GM19395 (cell line): ENCODE measurements at regions not wholly inside any gene's neighbourhood (a gene's known extent, or its start where the extent isn't known, plus 50 kb on each side); places are given as distances from the start of the nearest gene placed in this dataset.
"Not testable (repeated sequence)": the region's sequence is repeated elsewhere in the genome, so short reads cannot be mapped to it uniquely, and the experiment has no call there.

Experiments used
- ATAC-seq: cut with Tn5 transposase; IDR thresholded peaks from one replicate; pipeline ENCODE4 v1.9.1; 2021; ENCODE audit warnings: mild to moderate bottlenecking, moderate library complexity; ENCODE audit not compliant: unreplicated experiment

GRCh38 chr1:157330177-157330576 lies 192.0 kb upstream of the ETV3 start:
- ATAC-seq = not testable (repeated sequence)

GRCh38 chr1:157328120-157328519 lies 189.9 kb upstream of the ETV3 start:
- ATAC-seq = not testable (repeated sequence)

- no peak for ATAC-seq
Measured at GRCh38 chr1:157326173-157326859, 188.1 kb upstream of the ETV3 start.

GRCh38 chr1:157325220-157325619 lies 187.0 kb upstream of the ETV3 start:
- ATAC-seq = no peak

GRCh38 chr1:157321972-157322371 lies 183.8 kb upstream of the ETV3 start:
- not testable (repeated sequence) for ATAC-seq

DNA sequence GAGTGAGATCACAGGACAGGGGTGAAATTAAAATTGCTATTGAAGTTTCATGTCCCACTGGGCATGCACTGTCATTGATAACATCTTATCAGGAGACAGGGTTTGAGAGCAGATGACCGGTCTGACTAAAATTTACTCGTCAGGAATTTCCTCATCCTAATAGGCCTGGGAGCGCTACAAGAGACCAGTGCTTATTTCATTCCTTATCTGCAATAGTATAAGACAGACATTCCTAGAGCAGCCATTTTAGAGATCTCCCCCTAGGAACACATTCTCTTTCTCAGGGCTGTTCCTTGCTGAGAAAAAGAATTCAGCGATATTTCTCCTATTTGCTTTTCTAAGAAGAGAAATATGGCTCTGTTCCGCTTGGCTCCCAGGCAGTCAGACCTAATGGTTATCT lies 181.4 kb upstream of the ETV3 start:
- no peak for ATAC-seq

- ATAC-seq = not testable (repeated sequence)
Measured at GRCh38 chr1:157317229-157317628, 179.0 kb upstream of the ETV3 start.

- no peak for ATAC-seq
Measured at GRCh38 chr1:157315544-157315943, 177.3 kb upstream of the ETV3 start.

DNA sequence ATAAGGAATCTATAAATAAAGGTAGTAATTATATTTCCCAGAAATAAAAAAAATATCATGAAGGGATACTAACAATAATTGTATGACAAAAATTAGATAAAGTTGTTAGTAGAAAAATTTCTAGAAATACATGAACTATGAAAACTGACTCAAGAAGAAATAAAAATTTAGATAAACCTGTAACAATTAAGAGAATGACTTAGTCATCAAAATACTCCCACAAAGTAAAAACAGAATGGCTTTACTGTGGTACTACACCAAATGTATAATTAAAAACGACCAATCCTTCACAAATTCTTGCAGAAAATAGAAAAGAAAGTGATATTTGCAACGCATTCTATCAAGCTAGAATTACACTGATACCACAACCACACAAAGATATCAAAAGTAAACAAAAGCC lies 176.2 kb upstream of the ETV3 start:
- no peak for ATAC-seq

DNA sequence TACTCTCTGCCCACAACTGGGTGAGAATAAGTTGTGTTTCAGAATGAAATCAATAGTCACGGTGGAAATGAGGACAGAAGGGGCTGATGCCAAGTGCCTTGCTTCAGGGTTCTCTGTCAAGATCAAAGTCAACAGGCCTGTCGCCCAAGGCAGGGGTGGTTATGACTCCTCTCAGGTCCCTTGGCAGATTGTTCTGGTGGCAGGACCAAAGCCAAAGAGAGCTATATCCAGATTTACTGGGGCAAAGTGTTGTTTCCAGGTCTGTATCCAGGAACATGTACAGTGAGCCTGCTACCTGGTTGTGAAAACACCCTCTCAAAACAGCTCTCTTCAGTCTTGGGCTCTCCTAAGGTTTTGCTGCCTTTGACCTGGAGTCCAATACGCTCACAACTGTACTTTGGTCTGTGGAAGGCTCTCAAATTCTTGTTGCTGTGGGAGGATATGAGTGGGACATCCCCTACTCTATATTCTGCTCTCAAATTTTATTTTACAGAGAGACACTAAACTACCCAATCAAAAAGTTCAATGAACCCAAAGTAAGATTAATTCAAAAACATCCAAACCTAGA lies 175.1 kb upstream of the ETV3 start:
- ATAC-seq = no peak

GRCh38 chr1:157312082-157312812 lies 174.1 kb upstream of the ETV3 start:
- ATAC-seq = no peak

GRCh38 chr1:157311730-157312081 lies 173.5 kb upstream of the ETV3 start:
- no peak for ATAC-seq

- not testable (repeated sequence) for ATAC-seq
Measured at GRCh38 chr1:157310805-157311729, 172.9 kb upstream of the ETV3 start.

DNA sequence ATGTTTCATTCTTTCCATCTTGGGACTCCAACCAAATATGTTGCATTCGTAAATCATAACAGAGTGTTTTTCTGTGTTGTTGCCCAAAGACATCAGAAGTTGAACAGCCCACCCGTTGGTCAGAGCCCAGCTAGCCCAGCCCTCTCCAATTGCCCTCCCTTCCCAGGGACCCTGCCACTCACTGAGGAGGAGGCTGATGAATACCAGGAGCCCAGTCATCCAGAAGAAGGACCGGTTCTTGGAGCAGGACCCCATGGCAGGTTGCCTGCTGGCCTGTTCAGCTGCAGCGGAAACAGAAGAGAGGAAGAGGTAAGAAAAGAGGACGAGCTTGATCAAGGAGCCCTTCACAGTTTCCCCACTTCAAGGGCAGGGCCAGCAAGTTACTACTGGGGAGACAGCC lies 172.2 kb upstream of the ETV3 start:
- no peak for ATAC-seq

DNA sequence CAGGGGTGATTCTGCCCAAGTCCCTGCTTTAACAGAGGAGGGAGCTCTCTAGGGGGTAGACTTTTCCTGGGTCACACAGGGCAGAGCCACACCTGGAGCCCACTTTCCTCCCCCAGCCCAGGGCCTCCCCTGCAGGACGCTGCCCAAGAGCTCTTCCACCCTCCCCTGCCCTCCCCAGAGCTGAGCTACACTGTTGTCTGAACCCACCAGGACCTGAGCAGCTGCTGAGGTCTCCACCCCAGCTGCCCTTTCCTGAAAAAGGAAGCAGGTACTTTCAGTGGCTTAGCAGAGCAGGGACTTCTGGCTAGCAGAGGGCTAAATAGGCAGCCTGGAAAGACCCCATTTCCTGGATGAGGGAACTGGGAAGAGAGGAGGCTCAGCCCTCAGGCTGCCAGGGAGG lies 169.3 kb upstream of the ETV3 start:
- ATAC-seq = peak; percentile 63

GRCh38 chr1:157306896-157307295 lies 168.7 kb upstream of the ETV3 start:
- ATAC-seq = no peak

DNA sequence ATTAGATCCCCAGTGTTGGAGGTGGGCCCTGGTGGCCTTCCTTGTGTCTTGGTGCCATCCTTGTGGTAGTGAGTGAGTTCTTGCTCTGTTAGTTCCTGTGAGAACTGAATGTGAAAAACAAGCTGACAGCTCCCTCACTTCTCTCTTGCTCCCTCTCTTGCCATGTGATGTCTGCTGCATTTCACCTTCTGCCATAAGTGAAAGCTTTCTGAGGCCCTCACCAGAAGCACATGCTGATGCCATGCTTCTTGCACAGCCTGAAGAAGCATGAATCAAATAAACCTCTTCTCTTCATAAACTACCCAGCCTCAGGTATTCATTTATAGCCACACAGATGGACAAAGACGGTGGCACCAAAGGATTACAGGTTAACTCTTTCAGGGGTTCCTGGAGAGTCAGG lies 166.1 kb upstream of the ETV3 start:
- no peak for ATAC-seq

DNA sequence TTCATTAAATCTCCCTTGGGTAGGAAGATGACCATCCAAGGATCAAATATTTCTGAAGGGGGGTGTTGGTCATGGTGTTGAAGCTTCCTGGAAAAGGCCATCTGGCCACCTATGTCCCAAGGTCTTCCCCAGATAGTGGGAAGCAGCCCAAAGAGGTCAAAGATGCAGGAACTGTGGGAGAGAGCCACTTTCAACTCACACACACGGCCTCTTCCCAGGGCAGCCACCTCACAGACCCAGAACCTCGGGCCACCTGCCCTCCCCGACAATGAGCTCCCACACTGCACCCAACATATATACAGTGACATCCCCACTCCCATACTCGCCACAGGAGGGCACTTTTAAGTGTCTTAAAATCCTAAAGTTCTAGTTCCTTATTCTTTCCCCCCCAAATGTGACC lies 164.5 kb upstream of the ETV3 start:
- no peak for ATAC-seq

- no peak for ATAC-seq
Measured at GRCh38 chr1:157302199-157302497, 164.0 kb upstream of the ETV3 start.

DNA sequence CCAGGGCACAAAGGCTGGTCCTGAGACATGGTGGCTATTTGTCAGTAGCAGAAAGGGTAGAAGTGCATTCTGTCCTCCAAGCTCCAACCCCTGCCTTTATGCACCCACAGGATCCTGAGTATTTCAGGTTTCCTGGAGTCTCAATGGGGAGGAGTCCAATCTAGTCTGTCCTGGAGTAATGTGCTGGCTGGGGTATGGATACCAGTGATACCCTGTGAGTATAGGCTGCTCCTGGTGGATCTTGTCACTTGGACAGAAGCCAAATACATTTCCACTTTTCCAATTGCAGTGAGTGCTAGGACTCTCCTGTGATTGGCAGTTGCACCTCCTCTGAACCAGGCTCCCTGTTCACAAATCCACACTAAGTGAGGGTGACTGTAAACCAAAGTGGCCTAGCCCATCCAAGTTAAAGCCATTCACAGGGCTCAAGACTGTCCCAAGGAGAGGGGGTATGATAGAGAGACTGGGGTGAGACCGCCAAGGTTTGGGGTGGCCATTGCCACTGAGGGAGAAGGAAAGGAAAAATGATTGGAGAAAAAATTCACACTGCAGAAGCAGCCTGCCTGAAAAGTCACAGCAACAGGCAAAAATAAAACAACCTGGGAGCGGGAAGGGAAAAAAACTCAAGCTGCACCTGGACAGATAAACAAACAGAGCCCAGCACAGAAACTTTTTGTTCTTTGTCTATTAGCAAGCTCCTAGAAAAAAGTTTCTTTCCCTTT lies 163.4 kb upstream of the ETV3 start:
- ATAC-seq = no peak
